Stimulated activated naive B cell treated with anti-CD40 and anti-IgM and Interleukin-4, amounts not matched to agents 10 μg/mL and 1 μg/mL and 100 μg/mL, for 72 hours (primary cell): ENCODE measurements at regions not wholly inside any gene's neighbourhood (a gene's known extent, or its start where the extent isn't known, plus 50 kb on each side); places are given as distances from the start of the nearest gene placed in this dataset.

Source experiments
- ATAC-seq, 2 donors: fragments of 150-1000 bp; cut with Tn5 transposase; replicated peaks; 2 replicates each; pipeline ENCODE4 v1.10.0; 2021; ENCODE audit warnings: moderate library complexity in 1 of 2
- DNase-seq: peaks from one replicate; pipeline ENCODE4 v3.0.0; 2021
- H3K27ac Mint-ChIP-seq: one replicate; pipeline ENCODE4 v1.8.0; 2022; ENCODE audit warnings: mild to moderate bottlenecking, mixed read lengths
- H3K27me3 Mint-ChIP-seq, 2 donors: one replicate each; pipeline ENCODE4 v1.8.0; 2022; ENCODE audit warnings: mixed read lengths in 2 of 2
- H3K36me3 Mint-ChIP-seq, 2 donors: one replicate each; pipeline ENCODE4 v1.8.0; 2022; ENCODE audit warnings: mixed read lengths in 2 of 2, mild to moderate bottlenecking in 1 of 2
- H3K4me1 Mint-ChIP-seq, 2 donors: one replicate each; pipeline ENCODE4 v1.8.0; 2022; ENCODE audit warnings: mixed read lengths in 2 of 2, mild to moderate bottlenecking in 1 of 2
- H3K4me3 Mint-ChIP-seq, 2 donors: one replicate each; pipeline ENCODE4 v1.8.0; 2022; ENCODE audit warnings: mild to moderate bottlenecking in 2 of 2, mixed read lengths in 2 of 2, moderate library complexity in 1 of 2
- H3K9me3 Mint-ChIP-seq, 2 donors: one replicate each; pipeline ENCODE4 v1.8.0; 2022; ENCODE audit warnings: mixed read lengths in 2 of 2, mild to moderate bottlenecking in 1 of 2

GRCh38 chr4:187436251-187436650 lies 559.3 kb upstream of the ZFP42 start:
- Mint-ChIP-seq H3K4me1 (no peaks in the 10 kb centered on the region), H3K36me3 (no peaks in the 10 kb centered on the region), H3K27me3 (no peaks in the 10 kb centered on the region), H3K4me3 (no peak overlapping the region), H3K9me3 (peaks cover 10 to 12% of the 10 kb centered on the region in 2 donors), H3K27ac (no peak overlapping the region)
- ATAC-seq (no peak), DNase-seq (no peak)

GRCh38 chr4:187444061-187444460 lies 551.5 kb upstream of the ZFP42 start:
- Mint-ChIP-seq H3K4me3 (no peak overlapping the region), H3K4me1 (no peaks in the 10 kb centered on the region), H3K36me3 (no peaks in the 10 kb centered on the region), H3K27ac (no peak overlapping the region), H3K9me3 (peaks cover 10 to 13% of the 10 kb centered on the region in 2 donors), H3K27me3 (no peaks in the 10 kb centered on the region)
- ATAC-seq (no peak), DNase-seq (no peak)

- Mint-ChIP-seq H3K27me3 (no peaks in the 10 kb centered on the region), H3K36me3 (no peaks in the 10 kb centered on the region), H3K4me1 (no peaks in the 10 kb centered on the region), H3K4me3 (no peak overlapping the region), H3K9me3 (peaks cover 5 to 6% of the 10 kb centered on the region in 2 donors), H3K27ac (no peak overlapping the region)
- DNase-seq (no peak), ATAC-seq (no peak)
These were observed 545.9 kb upstream of the ZFP42 start for GRCh38 chr4:187449702-187450101.

- no peak for DNase-seq
- Mint-ChIP-seq H3K9me3 (peaks cover 6 to 10% of the 10 kb centered on the region in 2 donors), H3K27me3 (no peaks in the 10 kb centered on the region), H3K4me3 (no peak overlapping the region), H3K27ac (no peak overlapping the region), H3K36me3 (no peaks in the 10 kb centered on the region), H3K4me1 (no peaks in the 10 kb centered on the region)
- no peak for ATAC-seq
These were observed 543.8 kb upstream of the ZFP42 start for GRCh38 chr4:187451776-187452175.

- Mint-ChIP-seq H3K27me3 (no peaks in the 10 kb centered on the region), H3K27ac (no peak overlapping the region), H3K9me3 (peaks cover 6 to 9% of the 10 kb centered on the region in 2 donors), H3K36me3 (no peaks in the 10 kb centered on the region), H3K4me1 (no peaks in the 10 kb centered on the region), H3K4me3 (no peak overlapping the region)
- ATAC-seq (no peak), DNase-seq (no peak)
These were observed 535.6 kb upstream of the ZFP42 start for GRCh38 chr4:187460016-187460415.

GRCh38 chr4:187464573-187464972 lies 531.0 kb upstream of the ZFP42 start:
- no peak for DNase-seq
- H3K9me3 Mint-ChIP-seq = peaks cover 4 to 7% of the 10 kb centered on the region in 2 donors
- H3K27ac Mint-ChIP-seq = no peak overlapping the region
- no peak for ATAC-seq
- H3K4me3 Mint-ChIP-seq = no peak overlapping the region
- no peaks in the 10 kb centered on the region for H3K4me1 Mint-ChIP-seq
- no peaks in the 10 kb centered on the region for H3K27me3 Mint-ChIP-seq
- no peaks in the 10 kb centered on the region for H3K36me3 Mint-ChIP-seq

- Mint-ChIP-seq H3K27ac (no peak overlapping the region), H3K36me3 (no peaks in the 10 kb centered on the region), H3K27me3 (no peaks in the 10 kb centered on the region), H3K4me3 (no peak overlapping the region), H3K4me1 (no peaks in the 10 kb centered on the region), H3K9me3 (peaks cover 5 to 7% of the 10 kb centered on the region in 2 donors)
- ATAC-seq (no peak), DNase-seq (no peak)
These were observed 528.3 kb upstream of the ZFP42 start for GRCh38 chr4:187467224-187467623.

GRCh38 chr4:187469627-187470026 lies 525.9 kb upstream of the ZFP42 start:
- H3K9me3 Mint-ChIP-seq = peaks cover 3 to 10% of the 10 kb centered on the region in 2 donors
- no peak for ATAC-seq
- no peaks in the 10 kb centered on the region for H3K36me3 Mint-ChIP-seq

GRCh38 chr4:187470061-187470460 lies 525.5 kb upstream of the ZFP42 start:
- H3K36me3 Mint-ChIP-seq = no peaks in the 10 kb centered on the region
- ATAC-seq = no peak

More at GRCh38 chr4:187469627-187470026, 525.9 kb upstream of the ZFP42 start:
- no peaks in the 10 kb centered on the region for H3K27me3 Mint-ChIP-seq
- H3K4me1 Mint-ChIP-seq = no peaks in the 10 kb centered on the region
- H3K27ac Mint-ChIP-seq = no peak overlapping the region
- DNase-seq = no peak
- H3K4me3 Mint-ChIP-seq = no peak overlapping the region

GRCh38 chr4:187474238-187474637 lies 521.3 kb upstream of the ZFP42 start:
- ATAC-seq = no peak
- H3K27ac Mint-ChIP-seq = no peak overlapping the region
- no peaks in the 10 kb centered on the region for H3K36me3 Mint-ChIP-seq
- DNase-seq = no peak
- no peaks in the 10 kb centered on the region for H3K4me1 Mint-ChIP-seq
- H3K4me3 Mint-ChIP-seq = no peak overlapping the region
- H3K27me3 Mint-ChIP-seq = no peaks in the 10 kb centered on the region
- peaks cover 2 to 15% of the 10 kb centered on the region in 2 donors for H3K9me3 Mint-ChIP-seq

More at GRCh38 chr4:187470061-187470460, 525.5 kb upstream of the ZFP42 start:
- DNase-seq = no peak
- H3K4me3 Mint-ChIP-seq = no peak overlapping the region
- no peaks in the 10 kb centered on the region for H3K27me3 Mint-ChIP-seq
- H3K27ac Mint-ChIP-seq = no peak overlapping the region
- H3K4me1 Mint-ChIP-seq = no peaks in the 10 kb centered on the region
- H3K9me3 Mint-ChIP-seq = peaks cover 3 to 14% of the 10 kb centered on the region in 2 donors

- no peaks in the 10 kb centered on the region for H3K27me3 Mint-ChIP-seq
- no peak overlapping the region for H3K27ac Mint-ChIP-seq
- H3K36me3 Mint-ChIP-seq = no peaks in the 10 kb centered on the region
- DNase-seq (no peak), ATAC-seq (no peak)
- no peak overlapping the region for H3K4me3 Mint-ChIP-seq
- peaks cover 5 to 20% of the 10 kb centered on the region in 2 donors for H3K9me3 Mint-ChIP-seq
- H3K4me1 Mint-ChIP-seq = no peaks in the 10 kb centered on the region
These were observed 519.7 kb upstream of the ZFP42 start for GRCh38 chr4:187475901-187476300.

GRCh38 chr4:187477224-187477623 lies 518.3 kb upstream of the ZFP42 start:
- ATAC-seq (no peak), DNase-seq (no peak)
- Mint-ChIP-seq H3K27ac (no peak overlapping the region), H3K4me3 (no peak overlapping the region), H3K4me1 (no peaks in the 10 kb centered on the region), H3K9me3 (peaks cover 5 to 14% of the 10 kb centered on the region in 2 donors), H3K27me3 (no peaks in the 10 kb centered on the region), H3K36me3 (no peaks in the 10 kb centered on the region)

- no peaks in the 10 kb centered on the region for H3K27me3 Mint-ChIP-seq
- no peak overlapping the region for H3K27ac Mint-ChIP-seq
- DNase-seq (no peak), ATAC-seq (no peak)
- H3K4me1 Mint-ChIP-seq = no peaks in the 10 kb centered on the region
- no peaks in the 10 kb centered on the region for H3K36me3 Mint-ChIP-seq
- no peak overlapping the region for H3K4me3 Mint-ChIP-seq
- H3K9me3 Mint-ChIP-seq = peaks cover 5 to 14% of the 10 kb centered on the region in 2 donors
These were observed 517.1 kb upstream of the ZFP42 start for GRCh38 chr4:187478292-187479140.

GRCh38 chr4:187479511-187479910 lies 516.1 kb upstream of the ZFP42 start:
- Mint-ChIP-seq H3K4me1 (no peaks in the 10 kb centered on the region), H3K9me3 (peaks cover 8 to 12% of the 10 kb centered on the region in 2 donors)
- ATAC-seq = no peak

More at GRCh38 chr4:187479511-187479910, 516.1 kb upstream of the ZFP42 start:
- DNase-seq = no peak
- no peak overlapping the region for H3K4me3 Mint-ChIP-seq
- no peak overlapping the region for H3K27ac Mint-ChIP-seq
- no peaks in the 10 kb centered on the region for H3K27me3 Mint-ChIP-seq
- no peaks in the 10 kb centered on the region for H3K36me3 Mint-ChIP-seq
